HFFc6 (cell line): ENCODE measurements at regions not wholly inside any gene's neighbourhood (a gene's known extent, or its start where the extent isn't known, plus 50 kb on each side); places are given as distances from the start of the nearest gene placed in this dataset.

ENCODE experiments used
- DNase-seq: peaks from one replicate; pipeline ENCODE4 v3.0.0-alpha.2; 2018
- H3K27ac Mint-ChIP-seq: 2 replicates; pipeline ENCODE4 v1.8.0; 2020; ENCODE audit warnings: mild to moderate bottlenecking, mixed read lengths
- H3K27me3 Mint-ChIP-seq: 2 replicates; pipeline ENCODE4 v1.8.0; 2021; ENCODE audit warnings: mild to moderate bottlenecking, moderate library complexity, mixed read lengths; ENCODE audit not compliant: insufficient read depth
- H3K36me3 Mint-ChIP-seq: 2 replicates; pipeline ENCODE4 v1.8.0; 2021; ENCODE audit warnings: low read depth, mixed read lengths
- H3K4me1 Mint-ChIP-seq: 2 replicates; pipeline ENCODE4 v1.8.0; 2020; ENCODE audit warnings: low read depth, mixed read lengths
- H3K4me3 Mint-ChIP-seq: 2 replicates; pipeline ENCODE4 v1.8.0; 2020; ENCODE audit warnings: mild to moderate bottlenecking, moderate library complexity, mixed read lengths
- H3K9me3 Mint-ChIP-seq: 2 replicates; pipeline ENCODE4 v1.8.0; 2020; ENCODE audit warnings: mild to moderate bottlenecking, mixed read lengths
- CTCF ChIP-seq: fragments of 200-600 bp; sonication (generic); IDR thresholded peaks from 2 replicates; pipeline ENCODE4 v1.5.0; 2021; ENCODE audit warnings: antibody characterized with exemption, mild to moderate bottlenecking

- Mint-ChIP-seq H3K36me3 (no peaks in the 10 kb centered on the region), H3K27ac (no peak overlapping the region), H3K9me3 (peaks cover 43% of the 10 kb centered on the region), H3K4me3 (no peak overlapping the region), H3K27me3 (no peaks in the 10 kb centered on the region), H3K4me1 (no peaks in the 10 kb centered on the region)
- DNase-seq = no peak
- TF ChIP-seq CTCF = no peak
Observed at GRCh38 chr11:70628176-70628854, 230.0 kb downstream of the CTTN start.

DNA sequence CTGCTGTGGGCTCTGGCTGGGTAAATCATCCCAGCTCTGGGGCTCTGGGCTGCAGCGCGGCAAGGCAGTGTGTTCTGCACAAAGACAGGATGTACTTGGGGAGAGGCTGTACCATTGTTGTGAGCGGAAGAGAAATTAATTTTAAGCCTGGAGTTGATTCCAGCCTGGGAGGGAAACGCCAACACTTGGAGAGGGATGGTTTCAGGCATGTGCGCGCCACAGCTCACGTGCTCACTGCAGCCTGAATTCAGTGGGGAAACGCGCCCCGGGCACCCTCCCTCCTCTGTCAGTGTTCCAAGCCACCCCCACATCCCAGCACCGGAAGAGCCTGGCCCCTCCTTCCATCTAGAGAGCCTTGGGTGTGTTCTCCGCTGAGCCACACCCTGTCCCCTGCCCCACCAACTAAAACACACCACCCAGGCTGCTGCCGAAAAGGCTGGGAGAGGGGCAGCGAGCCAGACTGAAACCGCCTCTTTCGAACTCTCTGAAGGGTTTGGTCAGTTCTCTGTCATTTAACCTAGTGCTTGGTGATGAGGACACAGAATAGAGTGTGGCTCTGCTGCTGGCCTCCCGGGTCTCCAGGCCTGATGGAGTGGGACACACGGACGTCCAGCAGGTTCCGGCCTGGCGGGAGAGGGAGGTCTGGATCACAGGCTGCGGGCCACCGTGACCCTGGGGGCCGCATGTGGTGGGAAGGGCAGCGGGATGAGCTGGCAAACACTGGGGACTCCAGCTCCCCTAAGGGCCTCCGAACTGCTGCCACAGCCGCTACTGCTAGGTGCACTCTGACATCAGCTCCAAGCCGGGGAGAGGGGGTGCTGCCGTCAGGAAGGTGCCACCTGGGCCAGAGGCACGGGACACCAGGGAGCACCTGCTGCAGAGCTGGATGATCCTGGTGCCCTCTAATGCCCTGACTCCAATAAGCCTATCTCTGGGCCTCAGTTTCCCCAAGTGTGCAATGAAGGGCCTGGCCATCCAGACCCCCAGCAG lies 230.8 kb downstream of the CTTN start:
- H3K4me3 Mint-ChIP-seq = no peak overlapping the region
- peaks cover 43% of the 10 kb centered on the region for H3K9me3 Mint-ChIP-seq
- H3K36me3 Mint-ChIP-seq = no peaks in the 10 kb centered on the region
- TF ChIP-seq CTCF = no peak
- H3K4me1 Mint-ChIP-seq = no peaks in the 10 kb centered on the region
- no peaks in the 10 kb centered on the region for H3K27me3 Mint-ChIP-seq
- no peak overlapping the region for H3K27ac Mint-ChIP-seq
- DNase-seq = no peak

GRCh38 chr11:70630068-70630467 lies 231.7 kb downstream of the CTTN start:
- H3K27ac Mint-ChIP-seq = no peak overlapping the region
- no peaks in the 10 kb centered on the region for H3K36me3 Mint-ChIP-seq
- H3K27me3 Mint-ChIP-seq = no peaks in the 10 kb centered on the region
- TF ChIP-seq CTCF = no peak
- DNase-seq = no peak
- H3K4me3 Mint-ChIP-seq = no peak overlapping the region
- peaks cover 46% of the 10 kb centered on the region for H3K9me3 Mint-ChIP-seq
- H3K4me1 Mint-ChIP-seq = no peaks in the 10 kb centered on the region

- no peak for DNase-seq
Observed at GRCh38 chr11:70630816-70631623, 232.7 kb downstream of the CTTN start.

More at GRCh38 chr11:70630816-70631623, 232.7 kb downstream of the CTTN start:
- Mint-ChIP-seq H3K27ac (no peak overlapping the region), H3K36me3 (no peaks in the 10 kb centered on the region), H3K9me3 (peaks cover 42% of the 10 kb centered on the region), H3K4me1 (no peaks in the 10 kb centered on the region), H3K4me3 (no peak overlapping the region), H3K27me3 (no peaks in the 10 kb centered on the region)
- no peak for TF ChIP-seq CTCF
